ENCODE measurements at regions not wholly inside any gene's neighbourhood (a gene's known extent, or its start where the extent isn't known, plus 50 kb on each side); places are given as distances from the start of the nearest gene placed in this dataset.
"Not testable (repeated sequence)": the region's sequence is repeated elsewhere in the genome, so short reads cannot be mapped to it uniquely, and the experiment has no call there.

DNA sequence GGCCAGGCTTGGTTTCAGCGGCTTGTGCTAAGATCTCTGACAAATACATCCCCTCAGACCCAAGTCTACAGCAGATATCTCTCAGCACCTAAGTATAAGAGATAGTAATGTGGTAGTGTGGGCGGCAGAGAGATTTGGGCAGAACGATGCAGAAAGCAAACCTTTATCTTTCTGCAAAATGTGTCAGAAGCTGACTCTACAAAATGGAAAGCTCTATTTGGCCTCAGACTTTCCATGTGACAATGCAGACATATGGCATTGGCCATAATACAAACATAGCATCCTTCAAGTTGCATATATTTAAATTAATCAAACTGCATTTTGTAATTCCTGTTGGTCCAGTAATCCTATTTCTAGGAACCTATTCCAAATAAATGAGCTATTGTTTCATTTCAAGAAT is 102.5 kb upstream of the RAI14 start:
- H3K4me1 ChIP-seq (replicated peaks in 1 of 2) = peaks cover 0 to 7% of the 10 kb centered on the region in 2 donors
- no peak overlapping the region for H3K4me3 ChIP-seq
- DNase-seq = no peak
- TF ChIP-seq POLR2A (IDR thresholded peaks at IDR 0.05) = no peak
- TF ChIP-seq, protein P1, sequence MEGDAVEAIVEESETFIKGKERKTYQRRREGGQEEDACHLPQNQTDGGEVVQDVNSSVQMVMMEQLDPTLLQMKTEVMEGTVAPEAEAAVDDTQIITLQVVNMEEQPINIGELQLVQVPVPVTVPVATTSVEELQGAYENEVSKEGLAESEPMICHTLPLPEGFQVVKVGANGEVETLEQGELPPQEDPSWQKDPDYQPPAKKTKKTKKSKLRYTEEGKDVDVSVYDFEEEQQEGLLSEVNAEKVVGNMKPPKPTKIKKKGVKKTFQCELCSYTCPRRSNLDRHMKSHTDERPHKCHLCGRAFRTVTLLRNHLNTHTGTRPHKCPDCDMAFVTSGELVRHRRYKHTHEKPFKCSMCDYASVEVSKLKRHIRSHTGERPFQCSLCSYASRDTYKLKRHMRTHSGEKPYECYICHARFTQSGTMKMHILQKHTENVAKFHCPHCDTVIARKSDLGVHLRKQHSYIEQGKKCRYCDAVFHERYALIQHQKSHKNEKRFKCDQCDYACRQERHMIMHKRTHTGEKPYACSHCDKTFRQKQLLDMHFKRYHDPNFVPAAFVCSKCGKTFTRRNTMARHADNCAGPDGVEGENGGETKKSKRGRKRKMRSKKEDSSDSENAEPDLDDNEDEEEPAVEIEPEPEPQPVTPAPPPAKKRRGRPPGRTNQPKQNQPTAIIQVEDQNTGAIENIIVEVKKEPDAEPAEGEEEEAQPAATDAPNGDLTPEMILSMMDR (IDR thresholded peaks at IDR 0.05) = no peak
- intact Hi-C loops (cut with DNase I) = no loop called here
- 75 to 82% (median 79%) methylated on average over 3 of the region's 3 CpGs for WGBS, 4 donors
- no peaks in the 10 kb centered on the region for H3K27me3 ChIP-seq
- H3K36me3 ChIP-seq (replicated peaks in 1 of 2) = no peaks in the 10 kb centered on the region
- no peaks in the 10 kb centered on the region for H3K9me3 ChIP-seq (replicated peaks in 1 of 3)
- no peak overlapping the region for H3K27ac ChIP-seq

DNA sequence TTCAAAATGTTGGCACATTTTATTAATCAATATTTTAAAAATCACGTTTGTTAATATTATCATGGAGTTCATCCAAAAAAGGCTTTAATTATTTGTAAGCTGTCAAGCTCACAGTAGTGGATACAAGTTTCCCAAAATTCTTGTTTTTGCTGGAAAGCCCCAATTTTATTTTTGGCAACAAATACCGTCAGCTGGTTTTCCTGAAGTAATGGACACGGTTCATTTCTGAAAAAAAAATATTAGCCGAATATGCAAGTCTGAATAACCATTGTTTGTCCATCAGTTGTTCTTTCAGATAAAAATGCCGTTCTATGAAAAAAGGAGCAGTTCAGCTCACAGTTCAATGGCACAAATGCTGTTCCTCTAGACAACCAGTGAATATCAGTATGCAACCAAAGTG is 101.5 kb upstream of the RAI14 start:
- no peak for TF ChIP-seq POLR2A (IDR thresholded peaks at IDR 0.05)
- TF ChIP-seq, protein P1 (IDR thresholded peaks at IDR 0.05) = no peak
- intact Hi-C loops (cut with DNase I) = no loop called here
- Histone ChIP-seq H3K4me3 (no peak overlapping the region), H3K9me3 (replicated peaks in 1 of 3) (no peaks in the 10 kb centered on the region), H3K27me3 (no peaks in the 10 kb centered on the region), H3K36me3 (replicated peaks in 1 of 2) (no peaks in the 10 kb centered on the region), H3K27ac (no peak overlapping the region), H3K4me1 (replicated peaks in 1 of 2) (peaks cover 0 to 7% of the 10 kb centered on the region in 2 donors)
- no peak for DNase-seq
- 32 to 66% (median 43%) methylated on average over 5 of the region's 5 CpGs for WGBS, 4 donors

DNA sequence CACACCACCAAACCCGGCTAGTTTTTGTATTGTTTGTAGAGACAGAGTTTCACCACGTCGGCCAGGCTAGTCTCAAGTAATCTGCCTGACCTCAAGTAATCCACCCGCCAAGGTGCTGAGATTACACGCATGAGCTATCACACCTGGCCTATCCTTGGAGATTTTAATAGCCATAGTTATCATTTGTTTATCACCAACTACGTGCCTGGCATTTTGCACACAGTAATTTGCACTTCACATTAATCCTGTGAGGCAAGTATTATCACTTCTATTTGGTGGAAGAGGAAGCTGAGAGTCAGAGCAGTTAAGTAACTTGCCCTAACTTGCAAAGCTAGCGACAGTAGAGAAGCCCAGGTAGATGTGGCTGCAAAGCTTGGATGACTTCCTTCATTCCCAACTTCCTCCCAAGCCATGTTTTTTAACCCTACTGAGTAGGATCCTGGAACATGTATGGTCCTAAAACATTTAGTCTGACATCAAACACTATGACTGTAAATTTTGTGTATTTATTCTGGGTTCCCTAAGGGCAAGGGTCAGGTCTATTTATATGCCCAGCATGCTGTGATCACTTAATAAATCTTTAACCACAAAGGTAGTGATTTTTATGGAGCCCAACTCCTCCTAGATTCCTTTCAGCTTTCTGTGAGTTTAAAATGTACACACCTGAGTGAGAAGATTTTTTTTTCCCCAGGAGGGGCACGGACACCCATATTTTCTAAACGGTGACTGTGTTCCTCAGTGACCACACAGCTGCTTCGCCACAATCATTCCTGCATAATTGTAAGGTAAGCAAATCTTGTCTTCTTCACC is 100.2 kb upstream of the RAI14 start:
- DNase-seq = no peak
- Histone ChIP-seq H3K36me3 (replicated peaks in 1 of 2) (no peaks in the 10 kb centered on the region), H3K27me3 (no peaks in the 10 kb centered on the region), H3K27ac (no peak overlapping the region), H3K9me3 (replicated peaks in 1 of 3) (no peaks in the 10 kb centered on the region), H3K4me3 (no peak overlapping the region), H3K4me1 (replicated peaks in 1 of 2) (peaks cover 0 to 7% of the 10 kb centered on the region in 2 donors)
- TF ChIP-seq POLR2A (IDR thresholded peaks at IDR 0.05) = no peak
- TF ChIP-seq, protein P1 (IDR thresholded peaks at IDR 0.05) = no peak
- intact Hi-C loops (cut with DNase I) = no loop called here
- WGBS, 4 donors = 77 to 85% (median 80%) methylated on average over 9 to 10 of the region's 10 CpGs

DNA sequence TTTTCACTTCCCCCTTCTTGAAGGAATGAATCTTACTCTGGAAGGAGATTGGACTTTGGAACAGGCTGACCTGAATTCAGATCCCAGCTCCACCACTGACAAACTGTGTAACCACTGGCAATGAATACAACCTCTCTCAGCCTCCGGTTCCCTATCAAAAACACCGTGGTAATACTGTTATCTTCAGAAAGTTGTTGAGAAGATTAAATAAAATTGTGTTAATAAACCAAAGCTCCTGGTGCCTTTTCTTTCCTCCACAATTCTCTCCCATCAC is 99.7 kb upstream of the RAI14 start:
- no peak for TF ChIP-seq POLR2A (IDR thresholded peaks at IDR 0.05)
- TF ChIP-seq, protein P1 (IDR thresholded peaks at IDR 0.05) = no peak
- Histone ChIP-seq H3K4me3 (no peak overlapping the region), H3K9me3 (replicated peaks in 1 of 3) (no peaks in the 10 kb centered on the region), H3K27me3 (no peaks in the 10 kb centered on the region), H3K4me1 (replicated peaks in 1 of 2) (peaks cover 0 to 7% of the 10 kb centered on the region in 2 donors), H3K36me3 (replicated peaks in 1 of 2) (no peaks in the 10 kb centered on the region), H3K27ac (no peak overlapping the region)
- 74 to 90% (median 83%) methylated on average over 2 of the region's 2 CpGs for WGBS, 4 donors
- intact Hi-C loops (cut with DNase I) = no loop called here
- no peak for DNase-seq

DNA sequence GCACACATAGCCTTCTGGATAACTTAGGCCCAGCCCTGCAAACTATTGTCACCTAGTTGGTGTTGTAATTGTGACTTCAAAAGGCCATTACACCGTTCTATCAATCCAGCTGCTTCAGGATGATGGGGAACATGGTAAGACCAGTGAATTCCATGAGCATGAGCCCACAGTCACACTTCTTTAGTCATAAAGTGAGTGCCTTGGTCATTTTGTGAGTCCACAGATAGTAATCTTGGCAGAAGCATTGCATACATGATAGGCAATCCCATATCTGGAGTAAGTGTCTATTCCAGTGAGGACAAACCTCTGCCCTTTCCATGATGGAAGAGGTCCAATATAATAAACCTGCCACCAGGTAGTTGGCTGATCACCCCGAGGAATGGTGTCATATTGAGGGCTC is 94.5 kb upstream of the RAI14 start:
- H3K36me3 ChIP-seq (replicated peaks in 1 of 2); H3K27ac ChIP-seq; DNase-seq; H3K4me1 ChIP-seq (replicated peaks in 1 of 2); intact Hi-C loops (cut with DNase I); H3K9me3 ChIP-seq (replicated peaks in 1 of 3); H3K4me3 ChIP-seq; H3K27me3 ChIP-seq: not testable (repeated sequence)
- 82 to 100% (median 93%) methylated on average over 1 to 2 of the region's 2 CpGs for WGBS, 4 donors

All from adrenal gland (tissue), 9 donors.